Keratinocyte (primary cell): ENCODE measurements at regions not wholly inside any gene's neighbourhood (a gene's known extent, or its start where the extent isn't known, plus 50 kb on each side); places are given as distances from the start of the nearest gene placed in this dataset.

Source experiments
- DNase-seq: peaks from one replicate; pipeline ENCODE4 v3.0.0-alpha.2; 2011; ENCODE audit warnings: low read depth, missing footprints, low spot score
- FAIRE-seq: peaks from 2 replicates; lab custom pipeline; 2011; peaks lifted over from hg19 to GRCh38; lab: Jason Lieb, UNC
- H2AFZ ChIP-seq: 2 replicates; pipeline ENCODE4 v1.6.0; 2012; ENCODE audit warnings: low read length, control low read depth, inconsistent platforms; ENCODE audit not compliant: control insufficient read depth
- H3K27ac ChIP-seq: 2 replicates; pipeline ENCODE4 v1.5.1; 2011; ENCODE audit warnings: low read length; ENCODE audit not compliant: control insufficient read depth, insufficient read depth
- H3K27me3 ChIP-seq: 3 replicates; pipeline ENCODE4 v1.6.0; 2011; ENCODE audit warnings: low read length; ENCODE audit not compliant: control insufficient read depth, insufficient read depth; ENCODE audit errors: extremely low read depth
- H3K36me3 ChIP-seq, 2 experiments: 2 replicates in 1 of 2; 3 replicates in 1 of 2; pipeline ENCODE4 v1.5.1; 2011; ENCODE audit warnings: low read length in 2 of 2, mild to moderate bottlenecking in 1 of 2; ENCODE audit not compliant: control insufficient read depth in 2 of 2, insufficient read depth in 2 of 2; ENCODE audit errors: extremely low read depth in 1 of 2
- H3K4me1 ChIP-seq: 3 replicates; pipeline ENCODE4 v1.5.1; 2011; ENCODE audit warnings: low read length; ENCODE audit not compliant: control insufficient read depth, insufficient read depth; ENCODE audit errors: extremely low read depth
- H3K4me2 ChIP-seq: 3 replicates; pipeline ENCODE4 v1.6.0; 2011; ENCODE audit warnings: low read depth, low read length; ENCODE audit not compliant: control insufficient read depth, insufficient read depth; ENCODE audit errors: extremely low read depth
- H3K4me3 ChIP-seq, 3 experiments: fragments of 200-600 bp in 1 of 3; sonication (generic) in 1 of 3; 2 replicates in 2 of 3; 3 replicates in 1 of 3; pipeline ENCODE4 v1.5.1; 2011 to 2016; ENCODE audit warnings: low read length in 3 of 3, mild to moderate bottlenecking in 3 of 3, control low read depth in 2 of 3, inconsistent platforms in 1 of 3, low read depth in 1 of 3, mixed read lengths in 1 of 3, mixed run types in 1 of 3, moderate library complexity in 1 of 3; ENCODE audit not compliant: control insufficient read depth in 2 of 3, insufficient read depth in 2 of 3; ENCODE audit errors: extremely low read depth in 1 of 3
- H3K79me2 ChIP-seq: 2 replicates; pipeline ENCODE4 v1.6.0; 2012; ENCODE audit warnings: low read length; ENCODE audit not compliant: control insufficient read depth, insufficient read depth
- H3K9ac ChIP-seq: 3 replicates; pipeline ENCODE4 v1.6.0; 2011; ENCODE audit warnings: low read length; ENCODE audit not compliant: control insufficient read depth, insufficient read depth; ENCODE audit errors: extremely low read depth
- H3K9me1 ChIP-seq: 3 replicates; pipeline ENCODE4 v1.6.0; 2011; ENCODE audit warnings: low read length; ENCODE audit not compliant: control insufficient read depth, insufficient read depth; ENCODE audit errors: extremely low read depth
- H3K9me3 ChIP-seq: 2 replicates; pipeline ENCODE4 v1.5.1; 2012; ENCODE audit warnings: low read depth, low read length; ENCODE audit not compliant: control insufficient read depth
- H4K20me1 ChIP-seq: 3 replicates; pipeline ENCODE4 v1.6.0; 2011; ENCODE audit warnings: low read length; ENCODE audit not compliant: control insufficient read depth, insufficient read depth; ENCODE audit errors: extremely low read depth
- EZH2 ChIP-seq: IDR thresholded peaks from one replicate; pipeline ENCODE4 v1.6.1; 2012; ENCODE audit warnings: inconsistent platforms, mild to moderate bottlenecking, low read length, moderate library complexity
- dilution Hi-C: fragments of 300-500 bp; cut with MboI; formaldehyde crosslinking; loops from one replicate; pipeline ENCODE4 v1.7.0; 2020; ENCODE audit warnings: low sequenced_read_pairs; ENCODE audit not compliant: extremely low pct_ligation_motif_present
- TF ChIP-seq, protein P1 (sequence below), 3 experiments: IDR thresholded peaks in 1 of 3; conservative IDR thresholded peaks in 1 of 3; optimal IDR thresholded peaks in 1 of 3; 2 replicates in 2 of 3; 3 replicates in 1 of 3; pipeline versions ENCODE3 to v1.5.1; 2011; ENCODE audit warnings: low read length in 3 of 3, mild to moderate bottlenecking in 3 of 3, moderate library complexity in 2 of 3, control low read depth in 1 of 3, inconsistent platforms in 1 of 3; ENCODE audit not compliant: insufficient read depth in 2 of 3; ENCODE audit errors: extremely low read depth in 1 of 3

- TF ChIP-seq EZH2, result no peak
- TF ChIP-seq, protein P1, sequence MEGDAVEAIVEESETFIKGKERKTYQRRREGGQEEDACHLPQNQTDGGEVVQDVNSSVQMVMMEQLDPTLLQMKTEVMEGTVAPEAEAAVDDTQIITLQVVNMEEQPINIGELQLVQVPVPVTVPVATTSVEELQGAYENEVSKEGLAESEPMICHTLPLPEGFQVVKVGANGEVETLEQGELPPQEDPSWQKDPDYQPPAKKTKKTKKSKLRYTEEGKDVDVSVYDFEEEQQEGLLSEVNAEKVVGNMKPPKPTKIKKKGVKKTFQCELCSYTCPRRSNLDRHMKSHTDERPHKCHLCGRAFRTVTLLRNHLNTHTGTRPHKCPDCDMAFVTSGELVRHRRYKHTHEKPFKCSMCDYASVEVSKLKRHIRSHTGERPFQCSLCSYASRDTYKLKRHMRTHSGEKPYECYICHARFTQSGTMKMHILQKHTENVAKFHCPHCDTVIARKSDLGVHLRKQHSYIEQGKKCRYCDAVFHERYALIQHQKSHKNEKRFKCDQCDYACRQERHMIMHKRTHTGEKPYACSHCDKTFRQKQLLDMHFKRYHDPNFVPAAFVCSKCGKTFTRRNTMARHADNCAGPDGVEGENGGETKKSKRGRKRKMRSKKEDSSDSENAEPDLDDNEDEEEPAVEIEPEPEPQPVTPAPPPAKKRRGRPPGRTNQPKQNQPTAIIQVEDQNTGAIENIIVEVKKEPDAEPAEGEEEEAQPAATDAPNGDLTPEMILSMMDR (optimal IDR thresholded peaks at IDR 0.05 in 1 of 3, IDR thresholded peaks at IDR 0.05 in 1 of 3, conservative IDR thresholded peaks at IDR 0.05 in 1 of 3; ENCODE audit: extremely low read depth in 1 of 3, insufficient read depth in 2 of 3, low read length in 3 of 3), result no peak
- no peaks in the 10 kb centered on the region for H3K79me2 ChIP-seq
- no peak overlapping the region for H3K4me2 ChIP-seq
- H3K9ac ChIP-seq, result no peak overlapping the region
- H3K27ac ChIP-seq, result no peak overlapping the region
- H3K9me3 ChIP-seq, result no peaks in the 10 kb centered on the region
- H3K9me1 ChIP-seq, result no peaks in the 10 kb centered on the region
- no peaks in the 10 kb centered on the region for H3K4me1 ChIP-seq
- dilution Hi-C loops, result no loop called here
- no peak for FAIRE-seq
- no peak overlapping the region for H2AFZ ChIP-seq
- no peaks in the 10 kb centered on the region for H4K20me1 ChIP-seq
- no peaks in the 10 kb centered on the region for H3K27me3 ChIP-seq
- no peaks in the 10 kb centered on the region for H3K36me3 ChIP-seq
- no peak overlapping the region for H3K4me3 ChIP-seq
- no peak for DNase-seq
Measured at GRCh38 chr10:84994722-84995121, 666.3 kb downstream of the CCSER2 start.

GRCh38 chr10:84996580-84996979 is 668.2 kb downstream of the CCSER2 start:
- Histone ChIP-seq H3K4me3 (no peak overlapping the region), H3K36me3 (no peaks in the 10 kb centered on the region), H3K4me2 (no peak overlapping the region), H2AFZ (no peak overlapping the region), H3K27ac (no peak overlapping the region), H4K20me1 (no peaks in the 10 kb centered on the region), H3K4me1 (no peaks in the 10 kb centered on the region), H3K79me2 (no peaks in the 10 kb centered on the region), H3K27me3 (no peaks in the 10 kb centered on the region), H3K9me1 (no peaks in the 10 kb centered on the region), H3K9me3 (no peaks in the 10 kb centered on the region), H3K9ac (no peak overlapping the region)
- dilution Hi-C loops, result no loop called here
- DNase-seq (no peak), FAIRE-seq (no peak)
- TF ChIP-seq EZH2, result no peak
- TF ChIP-seq, protein P1 (optimal IDR thresholded peaks at IDR 0.05 in 1 of 3, IDR thresholded peaks at IDR 0.05 in 1 of 3, conservative IDR thresholded peaks at IDR 0.05 in 1 of 3; ENCODE audit: extremely low read depth in 1 of 3, insufficient read depth in 2 of 3, low read length in 3 of 3), result no peak
